MG63 (cell line): ENCODE measurements at regions not wholly inside any gene's neighbourhood (a gene's known extent, or its start where the extent isn't known, plus 50 kb on each side); places are given as distances from the start of the nearest gene placed in this dataset.

Source experiments
- DNase-seq: peaks from one replicate; pipeline ENCODE4 v3.0.0-alpha.2; 2020
- H3K27me3 ChIP-seq: fragments of 250-450 bp; sonication (Bioruptor Pico); 2 replicates; pipeline ENCODE4 v1.5.1; 2020; ENCODE audit warnings: mild to moderate bottlenecking, moderate library complexity
- H3K36me3 ChIP-seq: fragments of 250-450 bp; sonication (Bioruptor Pico); 2 replicates; pipeline ENCODE4 v1.5.1; 2020; ENCODE audit warnings: mild to moderate bottlenecking, moderate library complexity
- H3K4me3 ChIP-seq: fragments of 250-450 bp; sonication (Bioruptor Pico); 2 replicates; pipeline ENCODE4 v1.5.1; 2020; ENCODE audit warnings: mild to moderate bottlenecking, moderate library complexity
- H3K9me3 ChIP-seq: fragments of 250-450 bp; sonication (Bioruptor Pico); 2 replicates; pipeline ENCODE4 v1.5.1; 2020; ENCODE audit warnings: mild to moderate bottlenecking, moderate library complexity

- DNase-seq, result no peak
- Histone ChIP-seq H3K4me3 (no peak overlapping the region), H3K27me3 (no peaks in the 10 kb centered on the region), H3K36me3 (no peaks in the 10 kb centered on the region), H3K9me3 (no peaks in the 10 kb centered on the region)
Observed at GRCh38 chr12:42652048-42652447, 62.5 kb upstream of the PRICKLE1 start.

GRCh38 chr12:42648061-42648460, 58.5 kb upstream of the PRICKLE1 start:
- Histone ChIP-seq H3K27me3 (no peaks in the 10 kb centered on the region), H3K36me3 (no peaks in the 10 kb centered on the region), H3K9me3 (no peaks in the 10 kb centered on the region), H3K4me3 (no peak overlapping the region)
- DNase-seq, result no peak

- Histone ChIP-seq H3K9me3 (no peaks in the 10 kb centered on the region), H3K27me3 (no peaks in the 10 kb centered on the region), H3K36me3 (no peaks in the 10 kb centered on the region), H3K4me3 (no peak overlapping the region)
- DNase-seq, result no peak
Observed at GRCh38 chr12:42643881-42644579, 54.5 kb upstream of the PRICKLE1 start.

- DNase-seq, result no peak
- Histone ChIP-seq H3K36me3 (no peaks in the 10 kb centered on the region), H3K4me3 (no peak overlapping the region), H3K27me3 (no peaks in the 10 kb centered on the region), H3K9me3 (no peaks in the 10 kb centered on the region)
Observed at GRCh38 chr12:42641221-42641885, 51.8 kb upstream of the PRICKLE1 start.

- no peak for DNase-seq
- Histone ChIP-seq H3K36me3 (no peaks in the 10 kb centered on the region), H3K4me3 (no peak overlapping the region), H3K9me3 (no peaks in the 10 kb centered on the region), H3K27me3 (no peaks in the 10 kb centered on the region)
Observed at GRCh38 chr12:42640391-42640790, 50.8 kb upstream of the PRICKLE1 start.

GRCh38 chr12:42639556-42639955, 50.0 kb upstream of the PRICKLE1 start:
- H3K36me3 ChIP-seq, result no peaks in the 10 kb centered on the region
- no peaks in the 10 kb centered on the region for H3K9me3 ChIP-seq
- no peak for DNase-seq
- no peak overlapping the region for H3K4me3 ChIP-seq
- H3K27me3 ChIP-seq, result no peaks in the 10 kb centered on the region
